ENCODE measurements at regions not wholly inside any gene's neighbourhood (a gene's known extent, or its start where the extent isn't known, plus 50 kb on each side); places are given as distances from the start of the nearest gene placed in this dataset.
"Not testable (repeated sequence)": the region's sequence is repeated elsewhere in the genome, so short reads cannot be mapped to it uniquely, and the experiment has no call there.

DNA sequence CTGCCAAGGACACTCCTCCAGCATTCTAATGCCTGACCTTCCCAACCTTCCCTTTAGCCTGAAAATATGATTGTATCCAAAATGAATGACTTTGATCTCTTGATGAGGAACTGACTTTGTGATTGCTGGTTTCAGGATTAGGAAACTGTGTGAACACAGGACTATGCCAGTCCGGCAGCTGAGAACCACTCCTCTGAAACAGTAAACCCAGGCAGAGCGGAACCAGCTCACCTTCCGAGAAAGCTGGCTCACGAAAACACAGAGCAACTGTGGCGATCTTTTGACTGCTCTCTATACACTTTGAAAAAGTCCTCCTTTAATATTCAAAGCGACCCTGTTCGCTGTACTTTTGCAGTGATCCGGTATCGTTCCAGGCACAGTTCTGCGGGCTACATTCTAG is 258.8 kb upstream of the IRS2 start:
- DNase-seq (ENCODE audit: extremely low read depth in 1 of 2, low read depth in 1 of 2) = no peak

DNA sequence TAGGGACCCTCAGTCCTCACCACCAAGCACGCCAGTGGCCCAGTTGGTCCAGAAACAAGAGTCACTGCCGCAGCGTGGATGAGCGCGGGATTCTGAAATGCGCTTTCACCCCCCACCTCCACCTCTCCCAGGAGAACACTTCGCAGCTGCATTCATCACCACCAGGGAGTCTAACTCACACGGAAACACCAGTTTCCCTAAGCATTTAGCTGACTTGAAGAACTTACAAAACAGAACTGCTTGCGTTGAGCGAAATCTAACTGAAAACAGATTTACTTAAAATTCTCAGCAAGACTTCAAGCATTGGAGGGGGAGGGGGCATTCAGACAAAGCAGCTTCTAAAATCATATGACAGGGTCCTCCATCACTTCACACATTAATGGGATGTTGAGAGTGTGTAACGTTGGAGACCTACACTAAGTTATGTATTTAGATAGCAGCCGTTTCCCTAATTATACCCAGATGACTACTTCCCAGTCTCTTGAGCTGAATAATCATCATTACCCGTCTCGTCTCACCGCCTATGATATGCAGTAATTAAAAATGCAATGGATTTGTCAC is 258.2 kb upstream of the IRS2 start:
- DNase-seq (ENCODE audit: extremely low read depth in 1 of 2, low read depth in 1 of 2) = no peak

DNA sequence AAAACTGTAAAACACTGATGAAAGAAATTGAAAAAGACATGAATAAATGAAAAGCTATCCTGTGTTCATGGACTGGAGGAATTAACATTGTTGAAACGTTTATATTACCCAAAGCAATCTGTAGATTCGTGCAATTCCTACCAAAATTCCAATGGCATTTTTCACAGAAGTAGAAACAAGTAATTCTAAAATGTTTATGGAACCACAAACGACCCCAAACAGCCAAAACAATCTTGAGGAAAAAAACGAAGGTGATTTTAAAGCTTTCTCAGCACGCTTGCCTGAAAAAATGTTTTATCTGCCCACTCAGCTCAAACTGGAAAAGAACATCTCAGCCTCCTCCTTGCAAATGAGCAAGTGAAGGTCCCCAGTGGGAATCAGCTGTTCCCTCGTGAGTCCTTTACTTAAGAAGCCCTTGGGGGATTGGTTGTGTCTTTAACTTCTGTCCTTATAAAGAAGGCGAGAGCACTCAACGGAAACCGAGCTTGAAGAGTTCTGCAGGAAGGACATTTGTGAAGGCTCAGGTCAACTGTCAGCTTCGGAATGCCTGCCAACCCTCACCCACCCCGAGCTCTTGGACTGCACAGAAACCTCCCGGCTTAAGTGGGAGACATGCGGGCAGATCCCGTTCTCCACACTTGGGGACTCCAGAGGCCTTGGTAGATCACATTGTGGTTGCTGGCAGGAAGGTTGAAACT is 256.0 kb upstream of the IRS2 start:
- DNase-seq (ENCODE audit: extremely low read depth in 1 of 2, low read depth in 1 of 2) = no peak

DNA sequence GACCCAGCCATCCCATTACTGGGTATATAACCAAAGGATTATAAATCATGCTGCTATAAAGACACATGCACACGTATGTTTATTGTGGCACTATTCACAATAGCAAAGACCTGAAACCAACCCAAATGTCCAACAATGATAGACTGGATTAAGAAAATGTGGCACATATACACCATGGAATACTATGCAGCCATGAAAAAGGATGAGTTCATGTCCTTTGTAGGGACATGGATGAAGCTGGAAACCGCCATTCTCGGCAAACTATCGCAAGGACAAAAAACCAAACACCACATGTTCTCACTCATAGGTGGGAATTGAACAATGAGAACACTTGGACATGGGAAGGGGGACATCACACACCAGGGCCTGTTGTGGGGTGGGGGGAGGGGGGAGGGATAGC is 255.3 kb upstream of the IRS2 start:
- DNase-seq (ENCODE audit: extremely low read depth in 1 of 2, low read depth in 1 of 2) = not testable (repeated sequence)

DNA sequence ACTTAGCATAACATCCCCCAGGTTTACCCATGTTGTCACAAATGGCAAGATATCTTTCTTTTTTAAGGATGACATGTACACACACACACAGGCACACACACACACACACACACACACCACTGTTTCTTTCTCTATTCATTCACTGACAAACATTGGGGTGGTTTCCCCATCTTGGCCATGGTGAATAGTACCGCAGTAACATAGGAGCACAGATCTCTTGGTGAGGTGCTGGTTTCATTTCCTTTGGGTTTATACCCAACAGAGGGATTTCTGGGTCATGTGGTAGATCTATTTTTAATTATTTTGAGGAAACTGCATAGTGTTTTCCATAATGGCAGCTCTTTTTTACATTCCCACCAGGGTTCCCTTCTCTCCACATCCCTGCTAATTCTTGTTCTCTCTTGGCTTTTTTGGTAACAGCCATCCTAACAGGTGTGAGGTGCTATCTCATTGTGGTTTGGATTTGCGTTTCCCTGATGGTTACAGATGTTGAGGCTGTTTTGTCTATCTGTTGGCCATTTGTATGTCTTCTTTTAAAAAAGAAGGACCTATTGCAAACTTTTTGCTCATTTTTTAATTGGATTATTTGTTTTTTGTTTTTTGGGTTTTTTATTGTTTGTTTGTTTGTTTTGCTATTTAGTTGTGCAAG is 251.7 kb upstream of the IRS2 start:
- DNase-seq (ENCODE audit: extremely low read depth in 1 of 2, low read depth in 1 of 2) = no peak

DNA sequence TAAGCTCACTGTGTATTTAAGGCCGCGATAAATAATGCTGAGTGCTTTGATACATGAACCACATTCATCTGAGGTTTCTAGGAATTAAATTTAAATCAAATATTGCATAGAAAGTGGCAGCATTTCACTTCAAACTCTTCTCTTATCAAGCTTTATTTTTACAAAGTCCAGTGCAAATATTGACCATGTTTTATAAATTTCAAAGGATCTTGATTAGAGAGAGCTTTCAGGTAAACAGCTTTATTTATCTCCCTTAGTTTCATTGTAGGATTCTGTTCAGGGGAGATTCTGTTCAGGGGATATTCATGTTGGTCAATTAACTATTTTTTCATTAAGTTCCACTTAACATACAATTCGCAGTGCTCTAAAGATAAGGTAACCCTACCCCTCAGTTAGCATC is 249.7 kb upstream of the IRS2 start:
- no peak for DNase-seq (ENCODE audit: extremely low read depth in 1 of 2, low read depth in 1 of 2)

DNA sequence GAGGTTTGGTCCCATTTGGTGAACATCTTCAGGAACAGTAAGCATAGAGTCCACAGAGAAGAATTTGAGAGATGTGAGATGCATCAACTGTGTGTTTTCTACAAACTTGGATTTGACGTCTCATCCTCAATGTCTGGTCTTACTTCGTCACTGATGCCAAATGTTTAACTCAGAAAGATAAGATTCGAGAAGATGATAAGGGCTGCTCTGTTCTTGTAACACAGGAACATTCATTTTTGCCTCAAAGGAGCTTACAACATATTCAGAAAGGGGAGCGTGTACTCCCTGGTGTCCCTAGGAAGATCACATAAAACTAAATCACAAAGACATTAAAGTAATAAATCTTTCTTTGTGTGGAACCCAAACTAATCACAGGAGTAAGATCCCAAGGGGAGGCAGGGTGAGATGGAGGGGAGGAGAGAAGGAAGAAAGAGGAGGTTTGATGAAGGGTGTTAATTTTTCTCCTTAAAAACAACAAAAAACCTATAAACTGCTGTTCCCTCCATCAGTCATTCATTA is 247.7 kb upstream of the IRS2 start:
- no peak for DNase-seq (ENCODE audit: extremely low read depth in 1 of 2, low read depth in 1 of 2)

DNA sequence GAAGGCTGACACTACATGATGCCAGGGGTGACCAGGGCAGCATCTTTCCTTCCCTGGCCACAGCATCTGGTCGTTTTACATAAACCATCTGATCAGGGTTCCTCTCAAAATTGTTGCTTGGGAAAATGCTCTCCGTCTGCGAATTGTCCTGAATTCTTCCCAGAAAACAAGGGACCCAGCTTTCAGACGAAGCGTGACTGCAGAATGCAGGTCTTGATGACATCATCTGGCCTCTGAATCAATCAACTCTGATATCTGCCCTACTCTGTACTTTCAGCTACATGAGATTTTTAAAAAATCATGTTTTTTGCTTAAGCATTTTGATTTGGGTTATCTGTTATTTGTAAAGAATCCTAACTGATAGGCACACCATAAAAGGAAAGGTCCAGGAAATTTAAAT is 246.6 kb upstream of the IRS2 start:
- DNase-seq (ENCODE audit: extremely low read depth in 1 of 2, low read depth in 1 of 2) = no peak

DNA sequence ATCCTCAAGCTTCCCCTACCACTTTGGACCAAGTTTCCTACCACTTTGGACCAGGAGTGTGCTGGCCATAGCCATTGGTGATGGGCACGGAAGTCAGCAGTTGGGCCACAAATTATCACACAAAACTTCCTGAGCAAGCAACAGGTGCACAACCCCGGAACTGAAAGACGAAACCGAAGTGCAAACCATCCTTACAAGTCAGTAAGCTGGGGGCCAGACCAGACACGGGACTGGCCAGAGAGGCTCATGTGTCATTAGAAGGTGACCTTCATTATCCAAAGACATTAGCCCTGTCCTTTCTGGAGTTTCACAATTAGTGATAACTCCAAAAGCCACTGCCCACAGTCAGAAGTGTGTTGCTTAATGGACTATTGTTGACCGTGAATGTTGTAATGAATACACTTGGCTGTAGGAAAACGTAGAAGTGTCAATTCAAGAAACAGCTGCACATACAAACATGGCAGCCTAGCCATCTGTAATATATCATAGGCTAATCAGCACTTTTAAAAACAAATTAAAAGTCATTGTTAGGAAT is 244.1 kb upstream of the IRS2 start:
- no peak for DNase-seq (ENCODE audit: extremely low read depth in 1 of 2, low read depth in 1 of 2)

DNA sequence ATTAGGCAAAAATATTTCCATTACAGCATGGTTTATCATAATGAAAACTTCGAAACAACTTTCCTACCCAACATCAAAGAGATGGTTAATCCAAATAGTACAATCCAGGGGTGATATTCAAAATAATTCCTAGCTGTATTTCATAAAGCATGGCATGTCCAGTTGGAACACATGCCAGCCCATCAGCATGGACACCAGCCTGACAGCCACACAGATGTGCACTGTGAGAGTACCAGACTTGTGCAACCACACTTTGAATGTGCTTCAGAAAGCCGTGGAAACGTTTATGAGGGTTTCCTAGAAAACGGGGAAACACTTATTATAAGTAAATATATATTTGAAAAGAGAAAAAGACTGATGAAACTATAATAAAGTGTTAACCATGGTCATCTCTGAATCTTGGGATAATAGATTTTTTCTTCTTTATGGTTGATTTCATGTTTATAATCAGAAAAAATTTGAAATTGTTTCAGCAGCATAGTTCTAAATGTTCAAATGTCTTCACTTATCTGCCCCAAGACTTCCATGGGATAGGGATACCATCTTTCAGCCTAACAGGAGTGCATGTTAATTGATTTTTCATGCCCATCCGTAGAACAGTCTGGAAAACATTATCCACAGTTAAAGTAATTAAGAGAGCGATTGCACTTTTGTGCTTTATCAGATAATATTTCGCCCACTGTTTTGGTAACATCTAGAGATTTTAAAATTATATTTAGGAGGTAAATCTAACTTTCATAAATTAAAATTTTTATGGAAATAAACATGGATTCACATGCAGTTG is 242.6 kb upstream of the IRS2 start:
- no peak for DNase-seq (ENCODE audit: extremely low read depth in 1 of 2, low read depth in 1 of 2)

DNA sequence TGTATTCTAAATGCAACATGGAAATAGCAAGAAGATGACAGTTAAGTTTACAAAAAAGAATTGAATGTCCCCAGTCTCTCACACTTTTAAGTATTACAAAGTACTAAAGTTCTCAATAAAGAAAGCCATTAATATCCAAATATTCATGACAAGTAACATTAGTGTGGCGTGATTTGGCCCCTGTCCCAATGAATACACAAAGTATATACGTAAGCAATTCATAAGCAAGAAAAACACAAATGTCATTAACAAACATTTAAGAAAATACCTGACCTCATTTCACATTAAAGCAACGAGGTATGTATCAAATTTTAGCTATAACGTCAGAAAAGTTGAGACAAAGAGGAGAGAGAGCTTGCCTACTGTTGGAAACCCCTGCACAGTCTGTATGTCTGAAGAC is 241.9 kb upstream of the IRS2 start:
- DNase-seq (ENCODE audit: extremely low read depth in 1 of 2, low read depth in 1 of 2) = no peak

DNA sequence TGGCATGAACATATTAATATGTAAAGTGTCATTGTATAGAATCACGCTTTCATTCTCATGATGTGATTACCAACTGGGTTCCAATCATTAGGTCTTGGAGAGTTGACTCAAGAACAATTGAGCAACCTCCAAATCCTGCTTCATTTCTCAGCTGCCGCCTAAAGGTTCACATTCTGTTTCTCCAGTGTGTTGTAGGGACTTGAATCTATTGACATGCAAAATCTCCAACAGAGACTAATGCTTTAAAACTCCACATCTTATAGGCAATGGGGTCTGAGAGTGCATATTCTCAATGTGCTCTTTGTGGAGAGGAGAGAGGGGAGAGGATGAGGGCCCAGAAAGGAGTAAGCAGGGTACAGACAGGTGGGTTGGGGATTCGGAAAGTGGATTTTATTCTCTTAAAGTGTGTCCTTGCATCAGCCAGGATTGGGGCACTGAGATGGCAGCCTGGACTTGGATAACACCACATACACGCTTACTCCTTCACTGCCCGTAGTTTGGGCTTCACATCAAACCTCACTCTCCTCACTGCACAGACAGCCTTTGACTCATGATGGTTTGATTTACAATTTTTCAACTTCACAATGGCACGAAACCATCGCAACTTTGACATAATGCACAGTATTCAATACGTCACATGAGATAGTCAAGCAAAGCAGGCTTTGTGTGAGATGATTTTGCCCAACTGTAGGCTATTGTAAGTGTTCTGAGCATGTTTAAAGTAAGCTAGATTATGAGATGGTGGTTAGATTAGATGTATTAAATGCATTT is 241.3 kb upstream of the IRS2 start:
- DNase-seq (ENCODE audit: extremely low read depth in 1 of 2, low read depth in 1 of 2) = no peak

DNA sequence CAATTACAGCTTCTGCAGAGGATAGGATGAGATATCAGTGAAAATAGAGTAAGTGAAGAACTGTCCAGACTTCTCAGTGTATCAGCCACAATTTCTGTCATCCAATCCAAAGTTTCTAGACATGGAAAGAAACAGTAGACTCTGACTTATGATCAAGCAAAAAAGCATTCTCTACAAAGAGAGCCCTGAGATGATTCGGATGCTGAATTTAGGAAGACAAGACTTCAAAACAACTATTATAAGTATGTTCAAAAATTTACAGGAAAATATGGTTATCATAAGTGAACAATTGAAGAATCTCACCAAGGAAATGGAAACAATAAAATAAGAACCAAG is 238.2 kb upstream of the IRS2 start:
- no peak for DNase-seq (ENCODE audit: extremely low read depth in 1 of 2, low read depth in 1 of 2)

DNA sequence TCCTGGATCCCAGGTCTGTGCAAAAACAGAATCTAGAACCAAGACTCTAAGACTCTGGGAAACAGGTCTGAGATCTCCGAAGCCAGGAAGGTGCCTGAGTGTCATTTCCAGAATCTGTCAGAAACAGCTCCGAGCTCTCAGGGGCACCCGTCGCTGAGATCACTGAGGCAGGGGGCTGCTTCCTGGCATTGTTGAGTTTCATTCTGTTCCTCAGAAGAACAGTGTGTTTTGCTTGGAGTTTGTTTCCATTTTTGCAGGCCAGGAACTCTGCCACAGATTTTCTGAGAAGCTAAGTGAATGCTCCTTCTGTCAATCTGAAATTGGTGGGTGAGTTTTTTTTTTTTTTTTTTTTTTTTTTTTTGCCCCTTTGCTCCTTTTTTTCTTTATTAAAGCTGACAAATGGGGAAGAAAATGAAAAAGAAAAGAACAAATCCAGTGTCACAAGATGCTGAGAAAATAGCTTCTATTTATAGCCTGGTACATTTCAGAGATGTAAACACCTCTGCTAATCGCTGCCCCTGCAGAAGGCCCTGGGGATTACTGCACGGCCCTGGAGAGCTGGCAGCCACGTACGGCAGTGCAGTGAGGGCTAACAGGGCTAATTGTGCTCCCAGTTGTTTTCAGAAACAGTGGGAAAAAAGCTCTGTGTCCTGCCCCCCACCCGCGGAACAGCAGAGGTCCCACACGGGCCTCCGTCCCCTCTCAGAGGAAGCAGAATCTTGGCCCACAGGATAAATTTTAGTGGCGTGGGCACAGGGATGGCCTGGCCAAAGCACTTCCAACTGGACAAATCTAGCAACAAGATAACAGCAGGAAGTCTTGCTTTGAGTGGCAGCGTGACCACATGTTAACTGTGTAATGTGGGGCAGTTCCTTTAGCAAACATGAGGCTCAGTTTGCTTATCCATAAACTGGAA is 237.6 kb upstream of the IRS2 start:
- DNase-seq (ENCODE audit: extremely low read depth in 1 of 2, low read depth in 1 of 2) = no peak

DNA sequence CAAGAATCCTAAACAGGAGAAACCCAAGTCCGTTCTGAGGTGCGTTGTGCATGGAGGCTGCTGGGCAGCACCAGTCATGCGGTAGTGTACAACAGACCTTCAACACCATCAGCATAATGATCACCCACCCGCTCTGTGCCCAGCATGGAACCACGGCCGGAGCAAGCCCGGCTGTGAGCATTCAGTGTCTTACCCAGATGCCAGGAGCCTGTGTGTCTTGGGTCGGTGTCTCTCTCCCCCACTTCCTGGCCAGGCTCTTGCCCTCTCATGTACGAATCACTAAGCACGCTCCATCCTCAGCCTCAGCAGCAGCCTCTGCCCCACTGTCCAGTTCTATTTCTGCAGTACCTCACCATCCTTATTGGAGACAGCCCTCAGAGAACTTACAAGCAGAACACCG is 231.6 kb upstream of the IRS2 start:
- no peak for DNase-seq (ENCODE audit: extremely low read depth in 1 of 2, low read depth in 1 of 2)

DNA sequence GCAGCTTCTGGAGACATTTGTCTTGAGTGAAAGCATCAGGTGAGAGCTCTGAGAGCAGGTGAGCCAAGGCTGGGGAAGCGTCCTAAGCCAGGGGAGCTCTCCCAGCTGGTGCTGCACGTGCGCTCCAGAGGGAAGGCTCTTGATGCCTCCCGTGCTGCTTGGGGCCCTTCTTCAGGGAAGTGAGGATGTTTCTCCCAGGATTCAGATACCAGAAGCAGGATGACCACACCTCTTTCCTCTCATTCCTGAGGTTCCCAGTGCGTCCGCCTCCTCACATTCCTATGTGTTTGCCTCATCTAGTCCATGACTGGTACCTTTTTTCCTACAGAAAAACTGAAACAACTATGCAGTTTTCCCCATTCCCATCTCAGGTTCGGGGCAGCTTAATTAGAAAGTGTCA is 231.0 kb upstream of the IRS2 start:
- DNase-seq (ENCODE audit: extremely low read depth in 1 of 2, low read depth in 1 of 2) = no peak

DNA sequence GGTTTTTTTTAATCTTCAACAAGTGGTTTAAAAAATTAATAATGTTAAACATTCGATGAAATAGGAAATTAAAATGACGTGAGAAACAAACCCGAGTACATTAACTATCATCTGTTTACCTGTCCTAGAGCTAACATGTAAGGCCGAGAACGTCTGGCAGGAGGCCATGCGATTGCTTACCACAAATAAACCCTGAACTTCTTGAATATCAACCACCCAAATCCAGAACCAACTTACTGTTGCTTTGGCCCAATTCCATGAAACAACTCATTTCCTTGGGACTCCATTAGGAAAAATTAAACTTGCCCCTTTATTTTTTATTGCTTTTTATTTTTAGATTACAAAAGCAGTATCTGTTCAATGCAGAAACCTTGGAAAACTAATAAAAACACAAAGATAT is 228.9 kb upstream of the IRS2 start:
- DNase-seq (ENCODE audit: extremely low read depth in 1 of 2, low read depth in 1 of 2) = no peak

DNA sequence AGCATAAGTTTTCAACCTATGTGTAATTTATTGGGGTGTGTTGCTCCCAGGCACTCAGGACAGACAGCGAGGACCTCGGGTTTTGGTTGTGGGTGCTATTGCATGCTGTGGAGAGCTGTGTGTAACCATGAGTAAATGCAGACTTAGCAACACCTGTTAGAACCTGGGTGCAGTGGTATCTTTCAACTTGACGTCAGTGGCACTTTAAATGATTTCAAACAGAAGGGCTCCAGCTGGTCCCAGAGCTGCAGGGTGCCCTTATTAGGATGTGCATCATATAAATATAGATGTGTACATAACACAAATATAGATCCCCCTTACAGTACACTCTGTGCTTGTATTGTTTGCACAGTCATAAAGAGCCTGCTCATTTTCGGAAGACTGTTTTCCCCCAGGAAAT is 228.3 kb upstream of the IRS2 start:
- DNase-seq (ENCODE audit: extremely low read depth in 1 of 2, low read depth in 1 of 2) = no peak

DNA sequence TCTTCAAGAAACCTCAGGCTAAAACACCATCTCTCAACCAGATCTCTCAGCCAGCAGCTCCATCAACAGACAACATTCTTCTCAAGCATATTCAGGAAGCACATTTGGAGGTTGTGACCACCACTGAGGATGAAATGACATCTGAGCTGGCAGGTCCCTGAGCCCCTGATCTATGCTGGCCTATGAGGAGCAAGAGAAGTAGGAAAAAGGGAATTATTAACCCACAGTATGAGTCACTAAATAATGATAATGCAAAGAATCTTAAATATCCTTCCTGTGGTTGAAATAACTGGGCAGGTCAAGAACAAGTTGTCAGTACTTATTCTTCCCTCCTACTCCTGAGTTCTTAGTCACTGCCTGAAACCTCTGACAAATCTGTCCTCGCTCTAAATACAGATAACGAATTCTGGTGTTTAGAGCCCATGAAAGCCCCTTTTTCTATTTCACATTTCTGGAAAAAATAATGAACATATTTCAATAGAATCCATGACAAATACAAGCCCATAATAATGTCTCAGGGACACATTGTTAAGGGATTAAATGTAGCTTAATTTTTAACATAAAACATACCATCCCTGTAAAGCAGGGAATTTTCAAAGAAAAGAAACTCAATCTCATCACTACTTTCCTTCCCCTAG is 225.8 kb upstream of the IRS2 start:
- DNase-seq (ENCODE audit: extremely low read depth in 1 of 2, low read depth in 1 of 2) = no peak

Measured in stimulated activated CD8-positive, alpha-beta memory T cell treated with anti-CD3 and anti-CD28 coated beads, Interleukin-7, amount 100 ng/mL, for 48 hours (primary cell).